ENCODE measurements at regions not wholly inside any gene's neighbourhood (a gene's known extent, or its start where the extent isn't known, plus 50 kb on each side); places are given as distances from the start of the nearest gene placed in this dataset.

GRCh38 chr15:87733541-87733941 is 523.0 kb downstream of the NTRK3 start:
- peaks cover 8 to 44% of the 10 kb centered on the region in 2 experiments; a peak in 2 of 4 replicates for H3K9me3 ChIP-seq (ENCODE audit: control insufficient read depth in 1 of 2, insufficient read depth in 1 of 2, low read depth in 1 of 2, low read length in 2 of 2)
- ATAC-seq = no peak
- BruUV-seq (replicated peaks) = no TSS peak
- H3K4me3 ChIP-seq (replicated peaks in 1 of 2; ENCODE audit: low read depth in 1 of 2, low read length in 2 of 2) = no peak overlapping the region
- no peak overlapping the region for H3K4me2 ChIP-seq (ENCODE audit: low read length)
- H2AFZ ChIP-seq (ENCODE audit: low read depth, low read length, poor library complexity, severe bottlenecking) = no peak overlapping the region
- TF ChIP-seq, protein P1, sequence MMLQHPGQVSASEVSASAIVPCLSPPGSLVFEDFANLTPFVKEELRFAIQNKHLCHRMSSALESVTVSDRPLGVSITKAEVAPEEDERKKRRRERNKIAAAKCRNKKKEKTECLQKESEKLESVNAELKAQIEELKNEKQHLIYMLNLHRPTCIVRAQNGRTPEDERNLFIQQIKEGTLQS (IDR thresholded peaks at IDR 0.05) = no peak
- TF ChIP-seq SIN3A (IDR thresholded peaks at IDR 0.05; ENCODE audit: low read depth) (no peak), RAD21 (IDR thresholded peaks at IDR 0.05; ENCODE audit: low read depth) (no peak), YY1 (IDR thresholded peaks at IDR 0.05; ENCODE audit: extremely low read depth, insufficient replicate concordance, low read depth, low read length) (no peak), EZH2phosphoT487 (IDR thresholded peaks at IDR 0.05; ENCODE audit: borderline replicate concordance) (no peak), EZH2 (IDR thresholded peaks at IDR 0.05) (no peak), ZFX (IDR thresholded peaks at IDR 0.05) (no peak)
- ChIA-PET CTCF (no interaction called here), RAD21 (ENCODE audit: low non-redundant PET in 1 of 2, low total read pairs in 2 of 2, uncharacterized antibody in 2 of 2, unreplicated experiment in 2 of 2) (no interaction called here), POLR2A (no interaction called here)
- no peaks in the 10 kb centered on the region for H3K9me2 ChIP-seq (ENCODE audit: insufficient read depth)
- H3K9ac ChIP-seq (ENCODE audit: low read length) = no peak overlapping the region
- intact Hi-C loops (cut with micrococcal nuclease) = no loop called here
- no peaks in the 10 kb centered on the region for H4K20me1 ChIP-seq (ENCODE audit: insufficient read depth)
- no peaks in the 10 kb centered on the region for H3K79me2 ChIP-seq (ENCODE audit: insufficient read depth, low read length)
- no peaks in the 10 kb centered on the region for H3K36me3 ChIP-seq (ENCODE audit: control insufficient read depth in 1 of 2, insufficient read depth in 2 of 2, low read length in 2 of 2)
- H3K27me3 ChIP-seq (ENCODE audit: insufficient read depth, low read length) = no peaks in the 10 kb centered on the region
- no peak for DNase-seq (ENCODE audit: low read depth, low spot score)
- H3K27ac ChIP-seq (ENCODE audit: low read depth, low read length) = no peak overlapping the region
- H3K4me1 ChIP-seq (ENCODE audit: control insufficient read depth in 1 of 2, insufficient read depth in 2 of 2, low read length in 2 of 2) = no peaks in the 10 kb centered on the region

DNA sequence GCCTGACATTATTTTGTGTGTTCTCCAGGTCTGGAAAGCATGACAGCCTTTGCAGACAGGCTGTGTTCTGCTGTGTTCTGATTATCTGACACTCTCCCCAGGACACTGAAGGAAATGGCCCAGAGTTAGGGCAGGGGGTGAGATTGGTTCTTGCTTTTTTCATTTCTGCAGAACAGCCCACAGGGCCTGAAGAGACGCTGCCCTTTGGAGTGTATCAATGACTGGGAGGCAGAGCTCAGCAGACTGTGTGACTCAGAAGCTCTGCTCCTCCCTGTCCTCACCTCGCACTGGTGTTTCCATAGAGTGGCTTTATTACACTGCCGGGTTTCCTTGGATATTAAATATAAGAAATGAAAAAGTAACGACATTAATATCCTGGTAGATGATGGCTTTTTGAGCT is 523.6 kb downstream of the NTRK3 start:
- no peaks in the 10 kb centered on the region for H3K79me2 ChIP-seq (ENCODE audit: insufficient read depth, low read length)
- H2AFZ ChIP-seq (ENCODE audit: low read depth, low read length, poor library complexity, severe bottlenecking) = no peak overlapping the region
- H3K27ac ChIP-seq (ENCODE audit: low read depth, low read length) = no peak overlapping the region
- no peak overlapping the region for H3K9ac ChIP-seq (ENCODE audit: low read length)
- no peaks in the 10 kb centered on the region for H3K4me1 ChIP-seq (ENCODE audit: control insufficient read depth in 1 of 2, insufficient read depth in 2 of 2, low read length in 2 of 2)
- H3K4me3 ChIP-seq (replicated peaks in 1 of 2; ENCODE audit: low read depth in 1 of 2, low read length in 2 of 2) = no peak overlapping the region
- H4K20me1 ChIP-seq (ENCODE audit: insufficient read depth) = no peaks in the 10 kb centered on the region
- DNase-seq (ENCODE audit: low read depth, low spot score) (no peak), ATAC-seq (no peak)
- no TSS peak for BruUV-seq (replicated peaks)
- POLR2A ChIA-PET = no interaction called here
- no peaks in the 10 kb centered on the region for H3K9me2 ChIP-seq (ENCODE audit: insufficient read depth)
- intact Hi-C loops (cut with micrococcal nuclease) = no loop called here
- H3K4me2 ChIP-seq (ENCODE audit: low read length) = no peak overlapping the region
- no peaks in the 10 kb centered on the region for H3K36me3 ChIP-seq (ENCODE audit: control insufficient read depth in 1 of 2, insufficient read depth in 2 of 2, low read length in 2 of 2)
- CTCF ChIA-PET = no interaction called here
- no peaks in the 10 kb centered on the region for H3K27me3 ChIP-seq (ENCODE audit: insufficient read depth, low read length)
- RAD21 ChIA-PET (ENCODE audit: low non-redundant PET in 1 of 2, low total read pairs in 2 of 2, uncharacterized antibody in 2 of 2, unreplicated experiment in 2 of 2) = no interaction called here
- H3K9me3 ChIP-seq (ENCODE audit: control insufficient read depth in 1 of 2, insufficient read depth in 1 of 2, low read depth in 1 of 2, low read length in 2 of 2) = peaks cover 13 to 48% of the 10 kb centered on the region in 2 experiments; a peak in 2 of 4 replicates
- TF ChIP-seq ZNF274 (IDR thresholded peaks at IDR 0.05; ENCODE audit: low read depth, low read length) (no peak), CBX3 (IDR thresholded peaks at IDR 0.05; ENCODE audit: low read depth) (no peak), REST (IDR thresholded peaks at IDR 0.05; ENCODE audit: low read depth) (no peak), ELF1 (IDR thresholded peaks at IDR 0.05; ENCODE audit: borderline replicate concordance, low read depth) (no peak), FOSL1 (IDR thresholded peaks at IDR 0.05; ENCODE audit: low read depth) (no peak), EGR1 (IDR thresholded peaks at IDR 0.05; ENCODE audit: low read depth) (no peak), TCF7L2 (IDR thresholded peaks at IDR 0.05; ENCODE audit: borderline replicate concordance, extremely low read depth, insufficient read depth, insufficient read length) (no peak), CEBPB (IDR thresholded peaks at IDR 0.05; ENCODE audit: low read depth) (no peak), RAD21 (IDR thresholded peaks at IDR 0.05; ENCODE audit: low read depth) (no peak), JUND (IDR thresholded peaks at IDR 0.05) (no peak)
- TF ChIP-seq, protein P1 (IDR thresholded peaks at IDR 0.05) = no peak
- TF ChIP-seq, protein P2, sequence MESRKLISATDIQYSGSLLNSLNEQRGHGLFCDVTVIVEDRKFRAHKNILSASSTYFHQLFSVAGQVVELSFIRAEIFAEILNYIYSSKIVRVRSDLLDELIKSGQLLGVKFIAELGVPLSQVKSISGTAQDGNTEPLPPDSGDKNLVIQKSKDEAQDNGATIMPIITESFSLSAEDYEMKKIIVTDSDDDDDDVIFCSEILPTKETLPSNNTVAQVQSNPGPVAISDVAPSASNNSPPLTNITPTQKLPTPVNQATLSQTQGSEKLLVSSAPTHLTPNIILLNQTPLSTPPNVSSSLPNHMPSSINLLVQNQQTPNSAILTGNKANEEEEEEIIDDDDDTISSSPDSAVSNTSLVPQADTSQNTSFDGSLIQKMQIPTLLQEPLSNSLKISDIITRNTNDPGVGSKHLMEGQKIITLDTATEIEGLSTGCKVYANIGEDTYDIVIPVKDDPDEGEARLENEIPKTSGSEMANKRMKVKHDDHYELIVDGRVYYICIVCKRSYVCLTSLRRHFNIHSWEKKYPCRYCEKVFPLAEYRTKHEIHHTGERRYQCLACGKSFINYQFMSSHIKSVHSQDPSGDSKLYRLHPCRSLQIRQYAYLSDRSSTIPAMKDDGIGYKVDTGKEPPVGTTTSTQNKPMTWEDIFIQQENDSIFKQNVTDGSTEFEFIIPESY (IDR thresholded peaks at IDR 0.05; ENCODE audit: extremely low read depth, insufficient replicate concordance, low read length) = no peak
